HG03460 (cell line): ENCODE measurements at regions not wholly inside any gene's neighbourhood (a gene's known extent, or its start where the extent isn't known, plus 50 kb on each side); places are given as distances from the start of the nearest gene placed in this dataset.
"Not testable (repeated sequence)": the region's sequence is repeated elsewhere in the genome, so short reads cannot be mapped to it uniquely, and the experiment has no call there.

ENCODE experiments used
- ATAC-seq: cut with Tn5 transposase; IDR thresholded peaks from one replicate; pipeline ENCODE4 v1.9.1; 2021; ENCODE audit not compliant: unreplicated experiment

DNA sequence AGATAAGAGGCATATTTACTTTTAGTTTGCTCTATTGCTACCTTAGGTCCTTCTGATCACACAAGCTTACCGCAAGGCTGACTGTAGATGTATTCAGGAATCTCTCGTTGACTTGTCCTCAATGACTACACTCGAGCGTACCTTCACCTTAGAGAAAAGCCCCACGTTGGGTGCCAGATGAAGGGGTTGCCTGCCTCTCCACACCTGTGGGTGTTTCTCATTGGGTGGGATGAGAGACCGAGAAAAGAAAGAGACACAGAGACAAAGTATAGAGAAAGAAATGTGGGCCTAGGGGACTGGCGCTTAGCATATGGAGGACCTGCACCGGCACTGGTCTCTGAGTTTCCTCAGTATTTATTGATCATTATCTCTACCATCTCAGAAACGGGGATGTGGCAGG is 51.8 kb downstream of the ASCL4 start:
- no peak for ATAC-seq

DNA sequence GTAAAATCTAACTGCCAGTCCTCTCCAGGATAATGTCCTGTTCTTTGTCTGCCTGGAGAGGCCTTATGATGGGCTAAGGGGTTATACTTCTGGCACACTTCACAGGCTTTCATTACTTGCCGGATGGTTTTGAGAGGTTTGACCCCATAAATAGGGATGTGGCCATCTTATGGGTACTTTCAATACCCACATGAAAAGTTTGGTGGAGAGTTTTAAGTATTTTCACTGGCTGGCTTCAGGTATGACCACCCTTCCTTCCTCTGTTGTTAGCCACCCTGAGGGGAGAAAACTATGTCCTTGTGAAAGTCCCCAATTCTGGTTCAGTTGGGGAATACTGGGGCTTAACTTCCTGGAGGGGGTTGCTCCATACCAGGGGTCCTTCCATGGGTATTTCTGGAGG is 54.8 kb downstream of the ASCL4 start:
- ATAC-seq: no peak

- ATAC-seq: no peak
Observed at GRCh38 chr12:107832441-107832840, 57.9 kb downstream of the ASCL4 start.

DNA sequence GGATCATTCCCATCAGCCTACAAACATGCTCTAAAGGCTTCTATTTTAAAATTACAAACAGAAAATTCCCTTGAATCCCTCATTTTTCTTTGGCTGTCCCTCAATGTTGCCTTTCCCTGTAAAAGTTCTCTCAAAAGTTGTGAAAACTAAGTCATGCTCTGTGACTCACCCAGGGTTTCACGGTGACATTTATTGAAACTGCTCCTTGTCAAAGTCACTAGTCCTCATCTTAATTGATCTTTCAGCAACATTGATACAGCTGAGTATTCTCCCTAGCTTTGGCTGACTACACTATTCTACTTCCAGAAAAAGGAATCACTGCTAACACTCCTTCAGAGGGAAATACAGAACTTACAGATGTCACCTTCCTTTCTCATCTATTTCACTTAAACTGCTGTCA is 65.7 kb downstream of the ASCL4 start:
- no peak for ATAC-seq

GRCh38 chr12:107843351-107844311 is 69.1 kb downstream of the ASCL4 start:
- no peak for ATAC-seq

DNA sequence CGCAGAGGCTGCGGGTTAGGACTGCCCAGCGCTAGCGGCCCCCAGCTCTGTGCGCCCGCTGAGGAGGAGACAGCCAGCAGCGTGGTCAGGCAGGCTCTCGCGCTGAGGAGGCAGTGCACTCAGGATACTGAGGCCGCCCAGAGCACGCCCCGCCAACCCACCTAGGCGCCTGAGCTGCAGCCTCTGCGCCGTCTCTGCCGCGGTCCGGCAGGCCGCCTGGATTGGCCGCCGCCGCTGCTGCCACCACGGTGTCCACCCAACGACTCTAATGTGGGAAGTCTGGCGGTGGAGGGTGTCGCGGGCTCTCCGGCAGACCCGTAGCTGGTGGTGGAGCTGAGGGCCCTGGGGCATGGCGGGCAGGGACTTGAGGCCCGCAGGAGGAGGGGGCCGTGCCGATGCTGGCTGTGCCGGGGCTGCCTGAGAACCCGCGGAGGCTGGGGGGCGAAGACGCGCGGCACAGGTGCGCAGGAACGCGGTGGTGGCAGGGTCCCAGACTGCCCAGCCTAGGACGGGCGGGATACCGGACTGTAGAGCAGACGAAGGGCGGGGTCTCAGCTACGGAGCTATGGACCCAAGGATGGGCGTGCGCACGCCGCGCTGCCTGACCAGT is 69.9 kb downstream of the ASCL4 start:
- ATAC-seq: no peak

GRCh38 chr12:107845226-107845979 is 70.9 kb downstream of the ASCL4 start:
- no peak for ATAC-seq

DNA sequence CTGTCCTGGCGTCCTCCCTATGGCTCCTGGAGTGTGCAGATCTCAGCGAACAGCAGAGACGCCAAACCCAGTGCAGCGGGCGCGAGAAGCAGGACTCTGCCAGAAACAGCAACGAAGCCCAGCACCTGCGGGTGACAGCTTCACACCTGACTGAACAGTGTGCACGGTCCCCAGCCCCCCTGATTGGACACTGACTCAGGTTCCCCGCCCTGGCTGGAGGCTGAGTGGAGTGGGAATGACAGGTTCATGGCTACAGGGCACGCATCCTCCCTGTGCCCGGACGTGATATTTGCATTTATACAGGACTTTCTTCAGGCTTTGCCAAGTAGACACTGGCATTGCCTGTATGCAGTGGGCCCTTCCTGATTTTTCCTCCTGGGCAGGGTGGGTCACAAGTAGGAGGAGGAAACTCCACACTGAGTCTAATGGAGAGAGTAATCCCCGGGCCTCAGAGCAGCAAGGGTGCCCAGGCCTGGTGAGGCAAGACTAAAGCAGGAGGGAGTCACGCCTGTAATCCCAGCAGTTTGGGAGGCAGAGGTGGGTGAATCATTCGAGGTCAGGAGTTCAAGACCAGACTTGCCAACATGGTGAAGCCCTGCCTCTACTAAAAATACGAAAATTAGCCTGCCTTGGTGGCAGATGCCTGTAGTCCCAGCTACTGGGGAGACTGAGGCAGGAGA is 71.6 kb downstream of the ASCL4 start:
- no peak for ATAC-seq

DNA sequence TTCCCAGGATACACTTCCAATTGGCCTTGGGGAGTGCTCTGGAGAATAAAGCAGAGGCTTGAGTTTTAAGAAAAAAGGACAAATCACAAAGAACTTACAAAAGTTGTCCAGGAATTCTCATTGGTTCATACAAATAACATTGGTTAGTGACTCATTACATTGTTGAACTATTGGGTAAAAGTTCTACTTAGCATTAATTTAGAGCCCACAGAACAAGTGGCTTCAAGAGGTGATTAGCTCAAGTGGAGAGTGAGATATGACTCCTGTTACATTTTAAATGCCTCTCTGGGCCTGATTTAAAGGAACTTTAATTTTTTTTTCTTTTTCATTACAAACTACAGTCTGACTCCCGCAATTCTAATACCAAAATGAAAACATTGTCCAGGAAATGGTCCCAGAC is 72.9 kb downstream of the ASCL4 start:
- no peak for ATAC-seq

DNA sequence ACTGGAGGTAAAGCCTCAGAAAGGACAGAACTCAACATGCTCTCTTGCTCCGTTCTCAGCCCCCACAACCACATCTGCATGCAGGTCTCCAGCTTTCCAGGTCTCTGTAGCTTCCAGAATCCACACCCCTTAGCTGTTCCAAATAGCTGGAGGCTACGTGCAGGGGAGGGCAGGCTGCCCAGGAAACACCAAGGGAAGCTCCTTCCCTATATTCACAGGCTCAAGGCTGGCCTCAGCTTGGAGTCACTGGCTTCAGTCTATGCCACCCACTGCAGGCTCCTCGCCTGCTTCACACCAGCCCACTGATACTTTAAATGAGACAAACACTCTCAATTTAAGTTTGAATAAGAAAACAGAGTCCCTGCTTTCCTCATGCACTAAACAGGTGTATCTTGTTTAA is 73.3 kb downstream of the ASCL4 start:
- no peak for ATAC-seq

DNA sequence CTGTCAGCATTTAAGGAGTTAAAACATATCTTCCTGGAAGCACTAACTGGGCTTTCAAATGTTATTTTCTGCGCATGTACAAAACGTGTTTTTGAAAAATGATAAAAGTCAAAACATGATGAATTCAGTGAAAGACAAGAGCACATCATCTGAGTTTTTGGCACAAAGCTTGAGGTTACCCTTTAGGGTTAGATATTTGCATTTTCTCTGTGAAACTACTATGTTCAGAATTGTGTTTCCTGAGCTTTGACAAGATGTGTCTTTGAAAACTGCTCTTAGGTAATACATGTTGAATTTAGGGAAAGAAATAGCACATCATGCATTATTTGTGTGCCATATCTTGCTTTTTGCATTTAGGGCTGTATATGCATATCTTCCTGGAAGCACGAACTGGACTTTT is 79.0 kb downstream of the ASCL4 start:
- no peak for ATAC-seq

GRCh38 chr12:107855471-107855870 is 81.0 kb downstream of the ASCL4 start:
- ATAC-seq: no peak

DNA sequence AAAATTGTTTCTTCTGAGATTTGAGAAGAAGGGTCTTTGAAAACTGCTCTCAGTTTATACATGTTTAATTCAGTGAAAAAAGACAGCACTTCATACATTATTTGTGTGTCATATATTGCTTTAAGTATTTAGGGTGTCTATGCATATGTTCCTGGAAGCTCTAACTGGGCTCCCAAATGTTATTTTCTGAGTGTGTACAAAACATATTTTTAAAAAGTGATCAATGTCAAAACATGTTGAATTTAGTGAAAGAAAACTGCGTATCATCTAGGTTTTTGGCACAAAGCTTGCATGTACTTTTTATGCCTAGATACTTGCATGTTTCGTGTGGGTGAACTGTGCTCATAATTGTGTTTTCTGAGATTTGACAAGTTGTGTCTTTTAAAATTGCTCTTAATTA is 81.6 kb downstream of the ASCL4 start:
- no peak for ATAC-seq

DNA sequence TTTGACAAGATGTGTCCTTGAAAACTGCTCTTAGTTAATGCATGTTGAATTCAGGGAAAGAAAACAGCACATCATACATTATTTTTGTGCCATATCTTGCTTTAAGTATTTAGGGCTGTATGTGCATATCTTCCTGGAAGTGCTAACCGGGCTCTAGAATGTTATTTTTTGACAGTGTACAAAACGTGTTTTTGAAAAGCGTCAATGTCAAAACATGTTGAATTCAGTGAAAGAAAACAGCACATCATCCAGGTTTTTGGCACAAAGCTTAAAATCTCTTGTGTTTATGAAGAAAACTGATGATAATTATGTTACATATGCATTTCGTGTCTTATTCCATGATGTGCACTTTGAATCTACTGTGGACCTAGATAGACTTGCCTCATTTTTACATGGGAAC is 82.7 kb downstream of the ASCL4 start:
- no peak for ATAC-seq

DNA sequence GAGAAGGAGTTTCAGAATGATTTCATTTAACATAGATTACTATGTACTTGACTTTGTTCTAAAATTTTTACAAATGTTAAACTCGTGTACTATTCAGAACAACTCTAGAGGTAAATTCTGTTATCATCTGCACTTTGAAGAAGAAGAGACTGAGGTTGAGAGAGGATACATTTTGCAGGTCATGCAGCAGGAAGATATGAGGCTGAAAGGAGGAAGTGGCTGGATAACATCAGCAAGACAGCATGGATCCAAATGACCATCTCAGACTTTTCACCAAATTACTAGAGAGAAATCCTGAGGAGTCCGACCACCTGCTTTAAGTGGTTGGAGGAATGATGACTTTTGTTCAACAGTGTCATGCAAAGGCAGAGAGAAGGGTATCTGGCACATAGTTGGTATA is 84.9 kb downstream of the ASCL4 start:
- ATAC-seq: no peak

DNA sequence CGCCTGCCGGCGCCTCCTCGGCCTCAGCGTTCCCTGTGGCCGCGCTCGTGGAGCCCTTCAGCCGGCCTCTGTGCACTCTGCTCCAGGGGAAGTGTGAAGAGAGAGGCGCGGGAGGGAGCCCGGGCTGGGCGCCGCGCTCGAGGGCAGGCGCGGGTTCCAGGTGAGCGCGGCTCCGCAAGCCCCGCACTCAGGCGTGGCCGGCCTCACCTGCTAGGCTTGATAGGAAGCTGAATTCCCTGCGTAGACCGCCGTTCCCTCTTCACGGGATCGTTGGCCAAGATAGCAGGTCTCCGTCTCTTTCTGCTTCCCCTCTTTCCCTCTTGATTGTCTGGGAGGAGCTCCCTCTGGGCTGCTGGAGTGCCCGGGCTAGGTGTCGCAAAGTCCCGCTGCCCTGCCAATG is 89.7 kb downstream of the ASCL4 start:
- ATAC-seq: no peak

DNA sequence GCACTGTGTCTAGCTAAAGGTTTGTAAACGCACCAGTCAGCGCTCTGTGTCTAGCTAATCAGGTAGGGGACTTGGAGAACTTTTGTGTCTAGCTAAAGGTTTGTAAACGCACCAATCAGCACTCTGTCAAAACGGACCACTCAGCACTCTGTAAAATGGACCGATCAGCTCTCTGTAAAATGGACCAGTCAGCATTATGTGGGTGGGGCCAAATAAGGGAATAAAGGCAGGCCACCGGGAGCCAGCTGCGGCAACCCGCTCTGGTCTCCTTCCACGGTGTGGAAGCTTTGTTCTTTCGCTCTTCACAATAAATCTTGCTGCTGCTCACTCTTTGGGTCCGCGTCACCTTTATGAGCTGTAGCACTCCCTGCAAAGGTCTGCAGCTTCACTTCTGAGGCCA is 90.2 kb downstream of the ASCL4 start:
- ATAC-seq: not testable (repeated sequence)

- ATAC-seq: no peak
Observed at GRCh38 chr12:107873223-107873622, 98.7 kb downstream of the ASCL4 start.

DNA sequence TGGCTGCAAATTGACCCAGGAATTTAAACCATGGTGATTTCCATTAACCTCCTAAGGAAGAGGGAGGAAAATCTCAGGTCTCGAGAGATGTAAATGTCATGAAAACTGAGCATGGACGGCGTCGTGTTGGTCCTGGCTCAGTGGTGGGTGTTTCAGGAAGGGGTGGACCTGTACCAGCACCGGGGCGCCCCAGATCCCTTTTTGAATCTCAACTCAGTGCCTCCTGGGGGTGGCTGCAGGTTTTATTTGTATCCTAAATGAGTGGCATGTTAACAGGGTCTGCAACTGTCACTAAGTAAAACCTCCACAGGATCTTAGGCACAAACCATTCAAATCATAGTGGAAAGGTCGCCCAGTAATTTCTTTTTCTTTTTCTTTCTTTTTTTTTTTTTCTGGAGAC is 101.3 kb downstream of the ASCL4 start:
- no peak for ATAC-seq

DNA sequence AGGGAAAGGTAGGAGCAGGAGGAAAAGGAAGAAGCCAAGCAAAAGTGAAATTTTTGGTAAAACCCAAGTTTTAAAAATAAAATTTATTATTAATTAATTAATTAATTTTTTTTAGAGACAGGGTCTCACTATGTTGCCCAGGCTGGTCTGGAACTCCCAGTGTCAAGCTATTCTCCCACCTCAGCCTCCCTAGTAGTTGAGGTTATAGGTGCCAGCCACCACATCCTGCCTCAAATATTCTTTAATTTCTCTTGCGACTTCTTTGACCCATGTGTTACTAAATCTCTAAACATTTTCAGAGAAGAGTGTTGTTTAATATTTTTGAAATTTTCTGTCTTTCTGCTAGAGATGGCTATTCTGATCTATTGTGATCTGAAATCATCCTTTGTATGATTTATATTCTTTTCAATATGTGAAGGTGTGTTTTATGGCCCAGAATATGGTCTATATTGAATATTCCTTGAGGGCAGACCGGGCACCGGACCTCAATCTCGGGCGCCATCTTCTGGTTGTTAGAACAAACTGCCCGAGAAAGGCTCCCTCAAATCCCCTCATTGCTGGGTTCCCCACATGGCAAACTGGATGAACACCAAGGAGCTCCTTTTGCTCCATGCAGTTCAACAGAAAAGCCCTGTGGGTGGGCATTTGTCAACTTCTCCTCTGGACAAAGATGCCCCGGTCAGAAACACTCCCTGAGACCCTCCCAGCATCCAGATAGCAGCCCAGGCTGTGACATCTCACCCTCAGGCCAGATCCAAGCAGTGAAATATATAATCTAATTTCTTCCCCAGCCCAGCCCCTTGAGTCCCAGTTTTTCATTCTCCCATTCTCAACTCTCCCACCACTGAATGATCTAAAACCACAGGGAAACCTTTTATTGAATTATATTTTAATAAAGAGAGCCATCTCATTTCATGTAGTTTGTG is 110.5 kb downstream of the ASCL4 start:
- no peak for ATAC-seq
